Smooth muscle cell (in vitro differentiated cells): ENCODE measurements at regions not wholly inside any gene's neighbourhood (a gene's known extent, or its start where the extent isn't known, plus 50 kb on each side); places are given as distances from the start of the nearest gene placed in this dataset.

ENCODE experiments used
- DNase-seq: peaks from one replicate; lab custom pipeline; 2025; ENCODE audit not compliant: unreplicated experiment; lab: John Stamatoyannopoulos, UW
- H2AFZ ChIP-seq: fragments of 200-600 bp; sonication (generic); 2 replicates; pipeline ENCODE4 v1.6.0; 2016; ENCODE audit warnings: antibody characterized with exemption, low read depth, mild to moderate bottlenecking
- H3F3A ChIP-seq: fragments of 200-600 bp; sonication (generic); 2 replicates; pipeline ENCODE4 v1.6.0; 2017; ENCODE audit warnings: antibody characterized with exemption, low read depth
- H3K27ac ChIP-seq: fragments of 200-600 bp; sonication (generic); 2 replicates; pipeline ENCODE4 v1.5.1; 2016; ENCODE audit warnings: low read depth, mild to moderate bottlenecking
- H3K27me3 ChIP-seq: fragments of 200-600 bp; sonication (generic); 2 replicates; pipeline ENCODE4 v1.6.1; 2016; ENCODE audit warnings: low read depth, mild to moderate bottlenecking
- H3K36me3 ChIP-seq: fragments of 200-600 bp; sonication (generic); 2 replicates; pipeline ENCODE4 v1.5.1; 2016; ENCODE audit warnings: low read depth
- H3K4me1 ChIP-seq: fragments of 200-600 bp; sonication (generic); 2 replicates; pipeline ENCODE4 v1.5.1; 2016; ENCODE audit warnings: low read depth
- H3K4me2 ChIP-seq: fragments of 200-600 bp; sonication (generic); 2 replicates; pipeline ENCODE4 v1.6.0; 2016; ENCODE audit warnings: mild to moderate bottlenecking
- H3K4me3 ChIP-seq: fragments of 200-600 bp; sonication (generic); 2 replicates; pipeline ENCODE4 v1.5.1; 2016; ENCODE audit warnings: mild to moderate bottlenecking
- H3K79me2 ChIP-seq: fragments of 200-600 bp; sonication (generic); 2 replicates; pipeline ENCODE4 v1.6.0; 2016; ENCODE audit warnings: low read depth, mild to moderate bottlenecking
- H3K9ac ChIP-seq: fragments of 200-600 bp; sonication (generic); 2 replicates; pipeline ENCODE4 v1.6.0; 2016; ENCODE audit warnings: low read depth
- H3K9me3 ChIP-seq: fragments of 200-600 bp; sonication (generic); replicated peaks from 2 replicates; pipeline ENCODE4 v1.5.1; 2016; ENCODE audit warnings: low read depth
- H4K20me1 ChIP-seq: fragments of 200-600 bp; sonication (generic); 2 replicates; pipeline ENCODE4 v1.6.0; 2016; ENCODE audit warnings: low read depth
- WGBS: methylation state at CpG from one replicate; pipeline ENCODE4 v1.1.7; 2016; ENCODE audit warnings: low lambda C conversion rate; 5-methylcytosine and 5-hydroxymethylcytosine counted together
- TF ChIP-seq, protein P1 (sequence below): fragments of 200-600 bp; sonication (generic); IDR thresholded peaks from 2 replicates; pipeline ENCODE4 v1.5.1; 2017; ENCODE audit warnings: borderline replicate concordance, mild to moderate bottlenecking, antibody characterized with exemption; ENCODE audit not compliant: insufficient read depth, poor library complexity, severe bottlenecking

DNA sequence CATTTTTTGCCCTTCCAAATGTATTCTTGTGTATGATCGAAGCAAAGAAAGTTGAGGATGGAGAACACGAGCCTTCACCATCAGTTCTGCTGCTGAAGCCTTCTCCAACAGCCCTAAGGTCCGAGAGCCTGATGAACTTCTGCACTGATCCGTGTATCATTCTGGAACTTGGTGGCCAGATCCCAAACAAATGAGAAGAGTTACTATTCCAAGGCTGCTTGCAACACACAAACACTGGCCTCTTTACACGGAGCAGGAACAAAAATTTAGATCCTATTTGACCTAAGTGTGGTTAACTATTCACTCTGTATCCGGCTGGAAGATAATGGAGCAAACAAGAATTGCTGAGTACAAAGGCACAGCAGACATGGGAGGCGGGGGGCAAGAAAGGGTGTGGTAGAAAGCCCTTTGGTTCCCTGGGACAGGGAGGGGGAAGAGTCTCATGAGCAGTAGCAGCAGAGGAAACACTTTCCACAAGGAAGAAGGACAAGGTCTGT lies 282.9 kb downstream of the SOX9 start:
- Histone ChIP-seq H3K9ac (no peak overlapping the region), H3K27me3 (no peaks in the 10 kb centered on the region), H3K36me3 (no peaks in the 10 kb centered on the region), H4K20me1 (no peaks in the 10 kb centered on the region), H3F3A (peaks cover 23% of the 10 kb centered on the region), H3K27ac (peak overlapping the region; percentile 94), H2AFZ (no peak overlapping the region), H3K4me1 (peaks cover 14% of the 10 kb centered on the region), H3K4me2 (peak overlapping the region; percentile 60), H3K9me3 (no peaks in the 10 kb centered on the region), H3K4me3 (no peak overlapping the region), H3K79me2 (no peaks in the 10 kb centered on the region)
- no peak for DNase-seq
- 76% methylated on average over 7 of the region's 7 CpGs for WGBS
- TF ChIP-seq, protein P1, sequence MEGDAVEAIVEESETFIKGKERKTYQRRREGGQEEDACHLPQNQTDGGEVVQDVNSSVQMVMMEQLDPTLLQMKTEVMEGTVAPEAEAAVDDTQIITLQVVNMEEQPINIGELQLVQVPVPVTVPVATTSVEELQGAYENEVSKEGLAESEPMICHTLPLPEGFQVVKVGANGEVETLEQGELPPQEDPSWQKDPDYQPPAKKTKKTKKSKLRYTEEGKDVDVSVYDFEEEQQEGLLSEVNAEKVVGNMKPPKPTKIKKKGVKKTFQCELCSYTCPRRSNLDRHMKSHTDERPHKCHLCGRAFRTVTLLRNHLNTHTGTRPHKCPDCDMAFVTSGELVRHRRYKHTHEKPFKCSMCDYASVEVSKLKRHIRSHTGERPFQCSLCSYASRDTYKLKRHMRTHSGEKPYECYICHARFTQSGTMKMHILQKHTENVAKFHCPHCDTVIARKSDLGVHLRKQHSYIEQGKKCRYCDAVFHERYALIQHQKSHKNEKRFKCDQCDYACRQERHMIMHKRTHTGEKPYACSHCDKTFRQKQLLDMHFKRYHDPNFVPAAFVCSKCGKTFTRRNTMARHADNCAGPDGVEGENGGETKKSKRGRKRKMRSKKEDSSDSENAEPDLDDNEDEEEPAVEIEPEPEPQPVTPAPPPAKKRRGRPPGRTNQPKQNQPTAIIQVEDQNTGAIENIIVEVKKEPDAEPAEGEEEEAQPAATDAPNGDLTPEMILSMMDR, result no peak

DNA sequence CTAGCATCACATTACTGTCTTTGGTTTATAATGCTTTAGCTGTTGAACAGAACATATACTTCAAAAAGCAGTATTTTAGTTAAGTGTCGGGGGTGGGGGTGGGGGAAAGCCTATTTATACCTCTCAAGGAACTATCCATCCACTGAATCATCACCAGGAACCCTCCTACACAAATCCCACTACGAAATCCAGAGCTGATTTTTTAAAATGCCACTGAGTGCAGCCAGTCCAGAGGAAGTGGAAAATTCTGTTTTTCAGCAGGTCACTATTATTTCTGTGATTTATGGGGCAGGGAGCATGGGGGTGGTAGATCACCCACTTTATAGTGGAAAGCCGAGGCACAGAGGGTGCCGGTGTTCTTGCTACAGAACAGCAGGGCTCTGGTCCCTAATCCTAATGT lies 284.1 kb downstream of the SOX9 start:
- peaks cover 14% of the 10 kb centered on the region for H3K4me1 ChIP-seq
- DNase-seq, result no peak
- no peaks in the 10 kb centered on the region for H3K79me2 ChIP-seq
- no peak overlapping the region for H3K4me3 ChIP-seq
- H2AFZ ChIP-seq, result no peak overlapping the region
- H4K20me1 ChIP-seq, result no peaks in the 10 kb centered on the region
- TF ChIP-seq, protein P1, result no peak
- 8% methylated on average over 4 of the region's 4 CpGs for WGBS
- peak overlapping the region; percentile 68 for H3K9ac ChIP-seq
- no peaks in the 10 kb centered on the region for H3K9me3 ChIP-seq
- peaks cover 23% of the 10 kb centered on the region for H3F3A ChIP-seq
- H3K27me3 ChIP-seq, result no peaks in the 10 kb centered on the region
- peak overlapping the region; percentile 94 for H3K27ac ChIP-seq
- H3K36me3 ChIP-seq, result no peaks in the 10 kb centered on the region
- H3K4me2 ChIP-seq, result peak overlapping the region; percentile 65

DNA sequence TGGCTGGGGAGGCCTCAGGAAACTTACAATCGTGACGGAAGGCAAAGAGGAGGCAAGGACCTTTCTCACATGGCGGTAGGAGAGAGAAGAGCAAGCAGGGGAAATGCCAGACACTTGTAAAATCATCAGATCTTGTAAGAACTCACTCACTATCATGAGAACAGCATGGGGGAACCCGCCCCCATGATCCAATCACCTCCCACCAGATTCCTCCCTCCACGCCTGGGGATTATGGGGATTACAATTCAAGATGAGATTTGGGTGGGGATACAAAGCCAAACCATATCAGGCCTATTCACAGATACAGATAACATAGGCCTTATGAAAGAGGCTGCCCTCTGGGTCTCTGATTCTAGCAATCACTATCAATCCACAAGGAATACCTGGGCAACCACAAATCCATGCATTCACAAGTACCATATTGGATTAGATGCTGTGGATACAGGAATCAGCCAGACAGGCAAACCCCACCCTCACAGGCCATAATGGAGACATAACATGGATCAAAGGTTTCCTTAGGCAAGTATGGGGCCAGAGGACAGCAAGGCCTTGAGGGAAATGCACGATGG lies 284.9 kb downstream of the SOX9 start:
- H3K4me2 ChIP-seq, result peak overlapping the region; percentile 65
- H3K27me3 ChIP-seq, result no peaks in the 10 kb centered on the region
- H3K79me2 ChIP-seq, result no peaks in the 10 kb centered on the region
- peak overlapping the region; percentile 68 for H3K9ac ChIP-seq
- H3K9me3 ChIP-seq, result no peaks in the 10 kb centered on the region
- H3F3A ChIP-seq, result peaks cover 23% of the 10 kb centered on the region
- no peak overlapping the region for H3K4me3 ChIP-seq
- no peaks in the 10 kb centered on the region for H4K20me1 ChIP-seq
- no peaks in the 10 kb centered on the region for H3K36me3 ChIP-seq
- TF ChIP-seq, protein P1, result no peak
- H3K27ac ChIP-seq, result peak overlapping the region; percentile 94
- no peak for DNase-seq
- H2AFZ ChIP-seq, result no peak overlapping the region
- peaks cover 14% of the 10 kb centered on the region for H3K4me1 ChIP-seq
- WGBS, result 43% methylated on average over 6 of the region's 6 CpGs

DNA sequence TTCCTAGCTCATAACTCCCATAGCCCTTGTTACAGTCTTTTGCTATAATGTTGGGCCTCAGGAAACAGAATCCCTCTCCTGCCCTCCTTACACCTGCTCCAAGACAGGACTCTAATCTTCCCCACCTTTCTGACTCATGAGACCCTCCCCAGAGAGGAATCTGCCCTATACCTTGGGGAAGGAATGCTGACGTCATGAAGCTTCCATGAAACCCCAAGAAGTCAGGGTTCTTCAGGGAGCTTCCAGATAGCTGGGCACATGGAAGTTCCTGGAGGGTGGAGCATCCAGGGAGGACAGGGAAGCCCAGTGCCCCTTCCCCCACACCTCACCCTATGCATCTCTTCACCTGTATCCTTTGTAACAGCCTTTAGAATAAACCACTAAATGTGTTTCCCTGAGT lies 285.7 kb downstream of the SOX9 start:
- no peak for DNase-seq
- Histone ChIP-seq H2AFZ (no peak overlapping the region), H3K4me1 (peaks cover 14% of the 10 kb centered on the region), H3K36me3 (no peaks in the 10 kb centered on the region), H3K4me2 (peak overlapping the region; percentile 75), H3K9me3 (no peaks in the 10 kb centered on the region), H4K20me1 (no peaks in the 10 kb centered on the region), H3K27me3 (no peaks in the 10 kb centered on the region), H3F3A (peaks cover 23% of the 10 kb centered on the region), H3K4me3 (no peak overlapping the region), H3K9ac (peak overlapping the region; percentile 78), H3K27ac (peak overlapping the region; percentile 94), H3K79me2 (no peaks in the 10 kb centered on the region)
- TF ChIP-seq, protein P1, result no peak
- WGBS, result 74% methylated on average over 1 of the region's 1 CpG
